Panc1 (cell line): ENCODE measurements at regions not wholly inside any gene's neighbourhood (a gene's known extent, or its start where the extent isn't known, plus 50 kb on each side); places are given as distances from the start of the nearest gene placed in this dataset.

Experiments used
- ATAC-seq: fragments of 200-7000 bp; cut with Tn5 transposase; 2 replicates; pipeline ENCODE4 v1.9.1; 2020; ENCODE audit warnings: mild to moderate bottlenecking, moderate library complexity
- BruUV-seq: library from RNA; stranded (reverse); fragments of 400-500 nt; replicated peaks from 2 replicates; lab custom pipeline; 2021; lab: Mats Ljungman, UMichigan
- CTCF ChIA-PET: fragments of 300-600 bp; sonication (Branson Sonifier 250); formaldehyde crosslinking; loops from one replicate; lab custom pipeline; 2022; ENCODE audit warnings: antibody characterized with exemption; lab: Charles Lee
- POLR2A ChIA-PET: fragments of 300-600 bp; sonication (Branson Sonifier 250); formaldehyde crosslinking; loops from one replicate; lab custom pipeline; 2022; ENCODE audit warnings: antibody characterized with exemption; lab: Charles Lee
- DNase-seq: peaks from one replicate; pipeline ENCODE4 v3.0.0-alpha.2; 2010; ENCODE audit warnings: low read depth, low spot score
- H3K27ac ChIP-seq: 2 replicates; pipeline ENCODE4 v1.5.1; 2011; ENCODE audit warnings: mild to moderate bottlenecking, low read length, inconsistent platforms
- H3K27me3 ChIP-seq: fragments of 200-500 bp; sonication (Bioruptor generic); 2 replicates; pipeline ENCODE4 v1.6.0; 2014; ENCODE audit warnings: low read length, inconsistent platforms; ENCODE audit not compliant: control insufficient read depth, insufficient read depth
- H3K36me3 ChIP-seq: fragments of 200-500 bp; sonication (Bioruptor generic); 2 replicates; pipeline ENCODE4 v1.5.1; 2014; ENCODE audit warnings: inconsistent platforms, mild to moderate bottlenecking, low read length, moderate library complexity; ENCODE audit not compliant: control insufficient read depth, insufficient read depth
- H3K4me1 ChIP-seq: 2 replicates; pipeline ENCODE4 v1.5.1; 2011; ENCODE audit warnings: inconsistent platforms, mild to moderate bottlenecking, low read length, moderate library complexity; ENCODE audit not compliant: control insufficient read depth, insufficient read depth
- H3K4me3 ChIP-seq, 2 experiments: 2 replicates each; pipeline ENCODE4 v1.5.1; 2011 to 2012; ENCODE audit warnings: low read depth in 2 of 2, low read length in 2 of 2, mild to moderate bottlenecking in 2 of 2, inconsistent platforms in 1 of 2, moderate library complexity in 1 of 2
- H3K9me3 ChIP-seq: fragments of 200-500 bp; sonication (Bioruptor generic); 2 replicates; pipeline ENCODE4 v1.5.1; 2014; ENCODE audit warnings: low read depth, mild to moderate bottlenecking, inconsistent platforms, low read length, moderate library complexity; ENCODE audit not compliant: control insufficient read depth, insufficient read depth
- POLR2AphosphoS5 ChIP-seq: IDR thresholded peaks from 2 replicates; pipeline ENCODE4 v1.6.1; 2012; ENCODE audit warnings: mild to moderate bottlenecking, low read depth, low read length, moderate library complexity
- SIN3A ChIP-seq: IDR thresholded peaks from 2 replicates; pipeline ENCODE4 v1.6.1; 2012; ENCODE audit warnings: low read depth, mild to moderate bottlenecking, low read length, moderate library complexity, borderline replicate concordance; ENCODE audit not compliant: insufficient read depth
- TCF7L2 ChIP-seq: IDR thresholded peaks from 2 replicates; pipeline ENCODE4 v1.6.1; 2011; ENCODE audit warnings: mild to moderate bottlenecking, low read depth, low read length, inconsistent platforms
- in situ Hi-C: cut with HindIII; loops from 2 replicates; pipeline ENCODE4 v1.10.0; 2016; ENCODE audit warnings: low sequenced_read_pairs, low pct_unique_long_range_greater_than_20kb
- intact Hi-C: fragments of 100-400 bp; cut with micrococcal nuclease; formaldehyde crosslinking; loops from one replicate; pipeline ENCODE4 v1.10.0; 2022; ENCODE audit not compliant: unreplicated experiment
- TF ChIP-seq, protein P1 (sequence below): fragments of 450-650 bp; IDR thresholded peaks from 2 replicates; pipeline ENCODE4 v1.5.1; 2017; ENCODE audit warnings: mild to moderate bottlenecking
- TF ChIP-seq, protein P2 (sequence below), 2 experiments: IDR thresholded peaks; 2 replicates each; pipeline ENCODE4 v1.6.1; 2011 to 2012; ENCODE audit warnings: low read depth in 2 of 2, control low read depth in 1 of 2, low read length in 1 of 2, mild to moderate bottlenecking in 1 of 2, moderate library complexity in 1 of 2; ENCODE audit not compliant: insufficient read depth in 1 of 2

DNA sequence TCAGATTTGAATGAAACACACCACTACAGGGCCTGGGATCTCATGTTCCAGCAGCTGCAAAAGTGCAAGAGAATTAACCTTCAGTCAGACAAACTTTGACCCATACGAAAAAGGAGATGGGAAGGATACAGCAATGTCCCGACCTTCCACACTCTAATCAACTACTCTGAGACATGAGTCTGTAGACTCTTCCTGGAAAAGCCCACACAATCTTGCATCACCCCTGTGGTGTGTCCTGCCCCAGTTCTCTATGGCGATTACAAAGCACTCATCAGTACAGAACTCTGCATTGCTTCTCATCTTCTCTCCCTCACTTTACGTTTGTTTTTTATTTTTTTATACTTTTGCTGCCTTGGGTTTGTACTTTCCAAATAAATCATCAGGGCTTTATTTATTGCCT lies 241.0 kb upstream of the KIF2A start:
- CTCF ChIA-PET = no interaction called here
- in situ Hi-C loops = no loop called here
- ATAC-seq = no peak

DNA sequence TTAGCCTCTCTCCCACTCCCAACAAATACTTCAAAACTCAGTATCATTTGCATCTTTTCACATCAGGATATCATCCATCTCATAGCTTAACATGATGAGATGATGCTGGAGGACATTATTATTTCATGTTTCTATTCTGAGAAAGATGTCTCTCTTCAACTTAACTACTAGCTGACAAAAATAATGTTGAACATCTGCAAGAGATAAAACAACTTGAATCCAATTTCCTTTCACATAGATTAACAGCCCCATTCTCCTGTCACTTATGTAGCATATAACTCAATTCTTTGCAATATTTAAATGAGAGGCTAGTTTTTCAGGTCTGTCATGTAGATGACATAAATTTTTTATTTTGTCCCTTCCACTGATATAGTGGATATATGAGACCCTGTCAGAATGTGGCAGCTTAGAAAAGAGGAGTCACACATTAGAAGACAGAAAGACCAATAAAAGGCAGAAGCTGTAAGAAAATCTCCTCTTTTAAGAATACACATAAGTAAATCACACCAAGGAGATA lies 239.2 kb upstream of the KIF2A start:
- H3K4me1 ChIP-seq = no peaks in the 10 kb centered on the region
- TF ChIP-seq, protein P1, sequence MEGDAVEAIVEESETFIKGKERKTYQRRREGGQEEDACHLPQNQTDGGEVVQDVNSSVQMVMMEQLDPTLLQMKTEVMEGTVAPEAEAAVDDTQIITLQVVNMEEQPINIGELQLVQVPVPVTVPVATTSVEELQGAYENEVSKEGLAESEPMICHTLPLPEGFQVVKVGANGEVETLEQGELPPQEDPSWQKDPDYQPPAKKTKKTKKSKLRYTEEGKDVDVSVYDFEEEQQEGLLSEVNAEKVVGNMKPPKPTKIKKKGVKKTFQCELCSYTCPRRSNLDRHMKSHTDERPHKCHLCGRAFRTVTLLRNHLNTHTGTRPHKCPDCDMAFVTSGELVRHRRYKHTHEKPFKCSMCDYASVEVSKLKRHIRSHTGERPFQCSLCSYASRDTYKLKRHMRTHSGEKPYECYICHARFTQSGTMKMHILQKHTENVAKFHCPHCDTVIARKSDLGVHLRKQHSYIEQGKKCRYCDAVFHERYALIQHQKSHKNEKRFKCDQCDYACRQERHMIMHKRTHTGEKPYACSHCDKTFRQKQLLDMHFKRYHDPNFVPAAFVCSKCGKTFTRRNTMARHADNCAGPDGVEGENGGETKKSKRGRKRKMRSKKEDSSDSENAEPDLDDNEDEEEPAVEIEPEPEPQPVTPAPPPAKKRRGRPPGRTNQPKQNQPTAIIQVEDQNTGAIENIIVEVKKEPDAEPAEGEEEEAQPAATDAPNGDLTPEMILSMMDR = no peak
- TF ChIP-seq POLR2AphosphoS5 (no peak), TCF7L2 (no peak)
- no peak overlapping the region for H3K27ac ChIP-seq
- H3K4me3 ChIP-seq = no peak overlapping the region
- ATAC-seq (no peak), DNase-seq (no peak)
- H3K9me3 ChIP-seq = no peaks in the 10 kb centered on the region
- ChIA-PET CTCF (no interaction called here), POLR2A (no interaction called here)
- intact Hi-C loops (no loop called here), in situ Hi-C loops (no loop called here)
- peaks cover 2% of the 10 kb centered on the region for H3K27me3 ChIP-seq
- BruUV-seq = no TSS peak
- H3K36me3 ChIP-seq = no peaks in the 10 kb centered on the region

More for the DNA sequence above, 241.0 kb upstream of the KIF2A start:
- TF ChIP-seq POLR2AphosphoS5 (no peak), TCF7L2 (no peak), SIN3A (no peak)
- TF ChIP-seq, protein P1 = no peak
- TF ChIP-seq, protein P2, sequence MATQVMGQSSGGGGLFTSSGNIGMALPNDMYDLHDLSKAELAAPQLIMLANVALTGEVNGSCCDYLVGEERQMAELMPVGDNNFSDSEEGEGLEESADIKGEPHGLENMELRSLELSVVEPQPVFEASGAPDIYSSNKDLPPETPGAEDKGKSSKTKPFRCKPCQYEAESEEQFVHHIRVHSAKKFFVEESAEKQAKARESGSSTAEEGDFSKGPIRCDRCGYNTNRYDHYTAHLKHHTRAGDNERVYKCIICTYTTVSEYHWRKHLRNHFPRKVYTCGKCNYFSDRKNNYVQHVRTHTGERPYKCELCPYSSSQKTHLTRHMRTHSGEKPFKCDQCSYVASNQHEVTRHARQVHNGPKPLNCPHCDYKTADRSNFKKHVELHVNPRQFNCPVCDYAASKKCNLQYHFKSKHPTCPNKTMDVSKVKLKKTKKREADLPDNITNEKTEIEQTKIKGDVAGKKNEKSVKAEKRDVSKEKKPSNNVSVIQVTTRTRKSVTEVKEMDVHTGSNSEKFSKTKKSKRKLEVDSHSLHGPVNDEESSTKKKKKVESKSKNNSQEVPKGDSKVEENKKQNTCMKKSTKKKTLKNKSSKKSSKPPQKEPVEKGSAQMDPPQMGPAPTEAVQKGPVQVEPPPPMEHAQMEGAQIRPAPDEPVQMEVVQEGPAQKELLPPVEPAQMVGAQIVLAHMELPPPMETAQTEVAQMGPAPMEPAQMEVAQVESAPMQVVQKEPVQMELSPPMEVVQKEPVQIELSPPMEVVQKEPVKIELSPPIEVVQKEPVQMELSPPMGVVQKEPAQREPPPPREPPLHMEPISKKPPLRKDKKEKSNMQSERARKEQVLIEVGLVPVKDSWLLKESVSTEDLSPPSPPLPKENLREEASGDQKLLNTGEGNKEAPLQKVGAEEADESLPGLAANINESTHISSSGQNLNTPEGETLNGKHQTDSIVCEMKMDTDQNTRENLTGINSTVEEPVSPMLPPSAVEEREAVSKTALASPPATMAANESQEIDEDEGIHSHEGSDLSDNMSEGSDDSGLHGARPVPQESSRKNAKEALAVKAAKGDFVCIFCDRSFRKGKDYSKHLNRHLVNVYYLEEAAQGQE (IDR thresholded peaks at IDR 0.05; ENCODE audit: insufficient read depth in 1 of 2, low read depth in 2 of 2, low read length in 1 of 2) = no peak
- peaks cover 2% of the 10 kb centered on the region for H3K27me3 ChIP-seq
- H3K27ac ChIP-seq = no peak overlapping the region
- DNase-seq = no peak
- no peak overlapping the region for H3K4me3 ChIP-seq
- intact Hi-C loops = no loop called here
- H3K36me3 ChIP-seq = no peaks in the 10 kb centered on the region
- POLR2A ChIA-PET = no interaction called here
- no peaks in the 10 kb centered on the region for H3K4me1 ChIP-seq
- no TSS peak for BruUV-seq
- no peaks in the 10 kb centered on the region for H3K9me3 ChIP-seq
